ENCODE measurements at regions not wholly inside any gene's neighbourhood (a gene's known extent, or its start where the extent isn't known, plus 50 kb on each side); places are given as distances from the start of the nearest gene placed in this dataset.

GRCh38 chr1:242651817-242652216 lies 127.3 kb upstream of the PLD5 start:
- H3K27ac ChIP-seq (ENCODE audit: low read length): no peak overlapping the region
- CTCF ChIA-PET: interaction anchor here (0.5 kb wide), 1 partner anchor 22 kb away, joined by 3 read pairs; no protein-coding TSS in a partner anchor
- H3K36me3 ChIP-seq (ENCODE audit: control insufficient read depth, insufficient read depth, low read length): no peaks in the 10 kb centered on the region
- no peaks in the 10 kb centered on the region for H3K4me1 ChIP-seq (ENCODE audit: control insufficient read depth, insufficient read depth, low read length)
- POLR2A ChIA-PET: no interaction called here
- in situ Hi-C loops (cut with HindIII; ENCODE audit: low pct_unique_long_range_greater_than_20kb, low sequenced_read_pairs): no loop called here
- BruUV-seq (replicated peaks): no TSS peak
- no peaks in the 10 kb centered on the region for H3K9me3 ChIP-seq (ENCODE audit: control insufficient read depth, insufficient read depth, low read depth, low read length)
- ATAC-seq (no peak), DNase-seq (ENCODE audit: low read depth, low spot score) (no peak)
- intact Hi-C loops (cut with micrococcal nuclease; ENCODE audit: unreplicated experiment): no loop called here
- TF ChIP-seq SIN3A (IDR thresholded peaks at IDR 0.05; ENCODE audit: borderline replicate concordance, insufficient read depth, low read depth, low read length) (no peak), POLR2AphosphoS5 (IDR thresholded peaks at IDR 0.05; ENCODE audit: low read depth, low read length) (no peak)
- TF ChIP-seq, protein P1, sequence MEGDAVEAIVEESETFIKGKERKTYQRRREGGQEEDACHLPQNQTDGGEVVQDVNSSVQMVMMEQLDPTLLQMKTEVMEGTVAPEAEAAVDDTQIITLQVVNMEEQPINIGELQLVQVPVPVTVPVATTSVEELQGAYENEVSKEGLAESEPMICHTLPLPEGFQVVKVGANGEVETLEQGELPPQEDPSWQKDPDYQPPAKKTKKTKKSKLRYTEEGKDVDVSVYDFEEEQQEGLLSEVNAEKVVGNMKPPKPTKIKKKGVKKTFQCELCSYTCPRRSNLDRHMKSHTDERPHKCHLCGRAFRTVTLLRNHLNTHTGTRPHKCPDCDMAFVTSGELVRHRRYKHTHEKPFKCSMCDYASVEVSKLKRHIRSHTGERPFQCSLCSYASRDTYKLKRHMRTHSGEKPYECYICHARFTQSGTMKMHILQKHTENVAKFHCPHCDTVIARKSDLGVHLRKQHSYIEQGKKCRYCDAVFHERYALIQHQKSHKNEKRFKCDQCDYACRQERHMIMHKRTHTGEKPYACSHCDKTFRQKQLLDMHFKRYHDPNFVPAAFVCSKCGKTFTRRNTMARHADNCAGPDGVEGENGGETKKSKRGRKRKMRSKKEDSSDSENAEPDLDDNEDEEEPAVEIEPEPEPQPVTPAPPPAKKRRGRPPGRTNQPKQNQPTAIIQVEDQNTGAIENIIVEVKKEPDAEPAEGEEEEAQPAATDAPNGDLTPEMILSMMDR (IDR thresholded peaks at IDR 0.05): peak; percentile 49
- no peak overlapping the region for H3K4me3 ChIP-seq (ENCODE audit: low read depth in 2 of 2, low read length in 2 of 2)
- H3K27me3 ChIP-seq (ENCODE audit: control insufficient read depth, insufficient read depth, low read length): peaks cover 3% of the 10 kb centered on the region; the same call in 1 of the 2 replicates

- BruUV-seq (replicated peaks): no TSS peak
- intact Hi-C loops (cut with micrococcal nuclease; ENCODE audit: unreplicated experiment) (no loop called here), in situ Hi-C loops (cut with HindIII; ENCODE audit: low pct_unique_long_range_greater_than_20kb, low sequenced_read_pairs) (no loop called here)
- ChIA-PET CTCF (no interaction called here), POLR2A (no interaction called here)
- Histone ChIP-seq H3K4me3 (ENCODE audit: low read depth in 2 of 2, low read length in 2 of 2) (no peak overlapping the region), H3K36me3 (ENCODE audit: control insufficient read depth, insufficient read depth, low read length) (no peaks in the 10 kb centered on the region), H3K4me1 (ENCODE audit: control insufficient read depth, insufficient read depth, low read length) (no peaks in the 10 kb centered on the region), H3K9me3 (ENCODE audit: control insufficient read depth, insufficient read depth, low read depth, low read length) (no peaks in the 10 kb centered on the region), H3K27me3 (ENCODE audit: control insufficient read depth, insufficient read depth, low read length) (no peaks in the 10 kb centered on the region), H3K27ac (ENCODE audit: low read length) (no peak overlapping the region)
- TF ChIP-seq SIN3A (IDR thresholded peaks at IDR 0.05; ENCODE audit: borderline replicate concordance, insufficient read depth, low read depth, low read length) (no peak), TCF7L2 (IDR thresholded peaks at IDR 0.05; ENCODE audit: low read depth, low read length) (no peak), POLR2AphosphoS5 (IDR thresholded peaks at IDR 0.05; ENCODE audit: low read depth, low read length) (no peak)
- ATAC-seq: no peak
- DNase-seq (ENCODE audit: low read depth, low spot score): no peak
Measured at GRCh38 chr1:242641461-242641860, 117.0 kb upstream of the PLD5 start.

DNA sequence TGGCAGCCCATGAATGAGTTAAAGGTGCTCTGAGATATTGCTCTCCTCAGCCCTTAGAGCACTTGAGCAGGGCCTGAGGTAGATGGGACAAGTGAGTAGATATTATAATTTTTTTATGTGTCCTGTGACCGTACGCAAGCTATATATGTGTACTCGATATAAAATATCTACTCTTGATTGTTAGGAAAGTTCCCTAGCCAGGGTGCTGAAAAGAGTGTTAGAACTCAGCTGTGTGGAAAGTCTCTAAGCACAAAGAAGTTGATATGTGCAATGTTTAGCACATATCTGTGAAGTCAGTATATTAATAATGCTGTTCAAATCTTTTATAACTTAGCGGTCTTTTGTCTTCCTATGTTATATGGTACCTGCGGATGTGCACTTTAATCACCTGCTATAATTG lies 114.6 kb upstream of the PLD5 start:
- ChIA-PET POLR2A (no interaction called here), CTCF (no interaction called here)
- DNase-seq (ENCODE audit: low read depth, low spot score): no peak
- no peak overlapping the region for H3K4me3 ChIP-seq (ENCODE audit: low read depth in 2 of 2, low read length in 2 of 2)
- no peak for ATAC-seq
- H3K4me1 ChIP-seq (ENCODE audit: control insufficient read depth, insufficient read depth, low read length): no peaks in the 10 kb centered on the region
- BruUV-seq (replicated peaks): no TSS peak
- no peaks in the 10 kb centered on the region for H3K36me3 ChIP-seq (ENCODE audit: control insufficient read depth, insufficient read depth, low read length)
- no peak overlapping the region for H3K27ac ChIP-seq (ENCODE audit: low read length)
- H3K9me3 ChIP-seq (ENCODE audit: control insufficient read depth, insufficient read depth, low read depth, low read length): no peaks in the 10 kb centered on the region
- no peak for TF ChIP-seq SIN3A (IDR thresholded peaks at IDR 0.05; ENCODE audit: borderline replicate concordance, insufficient read depth, low read depth, low read length)
- TF ChIP-seq, protein P2, sequence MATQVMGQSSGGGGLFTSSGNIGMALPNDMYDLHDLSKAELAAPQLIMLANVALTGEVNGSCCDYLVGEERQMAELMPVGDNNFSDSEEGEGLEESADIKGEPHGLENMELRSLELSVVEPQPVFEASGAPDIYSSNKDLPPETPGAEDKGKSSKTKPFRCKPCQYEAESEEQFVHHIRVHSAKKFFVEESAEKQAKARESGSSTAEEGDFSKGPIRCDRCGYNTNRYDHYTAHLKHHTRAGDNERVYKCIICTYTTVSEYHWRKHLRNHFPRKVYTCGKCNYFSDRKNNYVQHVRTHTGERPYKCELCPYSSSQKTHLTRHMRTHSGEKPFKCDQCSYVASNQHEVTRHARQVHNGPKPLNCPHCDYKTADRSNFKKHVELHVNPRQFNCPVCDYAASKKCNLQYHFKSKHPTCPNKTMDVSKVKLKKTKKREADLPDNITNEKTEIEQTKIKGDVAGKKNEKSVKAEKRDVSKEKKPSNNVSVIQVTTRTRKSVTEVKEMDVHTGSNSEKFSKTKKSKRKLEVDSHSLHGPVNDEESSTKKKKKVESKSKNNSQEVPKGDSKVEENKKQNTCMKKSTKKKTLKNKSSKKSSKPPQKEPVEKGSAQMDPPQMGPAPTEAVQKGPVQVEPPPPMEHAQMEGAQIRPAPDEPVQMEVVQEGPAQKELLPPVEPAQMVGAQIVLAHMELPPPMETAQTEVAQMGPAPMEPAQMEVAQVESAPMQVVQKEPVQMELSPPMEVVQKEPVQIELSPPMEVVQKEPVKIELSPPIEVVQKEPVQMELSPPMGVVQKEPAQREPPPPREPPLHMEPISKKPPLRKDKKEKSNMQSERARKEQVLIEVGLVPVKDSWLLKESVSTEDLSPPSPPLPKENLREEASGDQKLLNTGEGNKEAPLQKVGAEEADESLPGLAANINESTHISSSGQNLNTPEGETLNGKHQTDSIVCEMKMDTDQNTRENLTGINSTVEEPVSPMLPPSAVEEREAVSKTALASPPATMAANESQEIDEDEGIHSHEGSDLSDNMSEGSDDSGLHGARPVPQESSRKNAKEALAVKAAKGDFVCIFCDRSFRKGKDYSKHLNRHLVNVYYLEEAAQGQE (IDR thresholded peaks at IDR 0.05; ENCODE audit: insufficient read depth in 1 of 2, low read depth in 2 of 2, low read length in 1 of 2): peak in 1 of 2 experiments; percentile 54; a peak in 1 of 4 replicates
- TF ChIP-seq, protein P1 (IDR thresholded peaks at IDR 0.05): no peak
- no peaks in the 10 kb centered on the region for H3K27me3 ChIP-seq (ENCODE audit: control insufficient read depth, insufficient read depth, low read length)
- in situ Hi-C loops (cut with HindIII; ENCODE audit: low pct_unique_long_range_greater_than_20kb, low sequenced_read_pairs): no loop called here
- intact Hi-C loops (cut with micrococcal nuclease; ENCODE audit: unreplicated experiment): no loop called here
